ENCODE measurements at regions not wholly inside any gene's neighbourhood (a gene's known extent, or its start where the extent isn't known, plus 50 kb on each side); places are given as distances from the start of the nearest gene placed in this dataset.
A peak's percentile ranks its signal among the peaks of the same experiment; 100 is the strongest.

- no peak for DNase-seq
Measured at GRCh38 chr2:147646818-147647468, 197.9 kb upstream of the ACVR2A start.

- DNase-seq, result no peak
Measured at GRCh38 chr2:147644491-147644890, 200.3 kb upstream of the ACVR2A start.

GRCh38 chr2:147642765-147643164 lies 202.1 kb upstream of the ACVR2A start:
- no peak for DNase-seq

- no peak for DNase-seq
Measured at GRCh38 chr2:147641651-147642050, 203.2 kb upstream of the ACVR2A start.

- no peak for DNase-seq
Measured at GRCh38 chr2:147639891-147640290, 204.9 kb upstream of the ACVR2A start.

- DNase-seq, result no peak
Measured at GRCh38 chr2:147639386-147639785, 205.4 kb upstream of the ACVR2A start.

- no peak for DNase-seq
Measured at GRCh38 chr2:147636886-147637285, 207.9 kb upstream of the ACVR2A start.

GRCh38 chr2:147636238-147636882 lies 208.5 kb upstream of the ACVR2A start:
- DNase-seq, result peak; percentile 71

- DNase-seq, result no peak
Measured at GRCh38 chr2:147634826-147635225, 210.0 kb upstream of the ACVR2A start.

- peak; percentile 3 for DNase-seq
Measured at GRCh38 chr2:147632198-147632597, 212.6 kb upstream of the ACVR2A start.

- no peak for DNase-seq
Measured at GRCh38 chr2:147631294-147631693, 213.5 kb upstream of the ACVR2A start.

- no peak for DNase-seq
Measured at GRCh38 chr2:147630585-147630984, 214.2 kb upstream of the ACVR2A start.

GRCh38 chr2:147628971-147629421 lies 215.8 kb upstream of the ACVR2A start:
- peak; percentile 11 for DNase-seq

- DNase-seq, result no peak
Measured at GRCh38 chr2:147623328-147623727, 221.5 kb upstream of the ACVR2A start.

- no peak for DNase-seq
Measured at GRCh38 chr2:147621656-147622197, 223.1 kb upstream of the ACVR2A start.

- no peak for DNase-seq
Measured at GRCh38 chr2:147619808-147620207, 225.0 kb upstream of the ACVR2A start.

GRCh38 chr2:147615726-147616125 lies 229.1 kb upstream of the ACVR2A start:
- DNase-seq, result no peak

GRCh38 chr2:147614979-147615470 lies 229.8 kb upstream of the ACVR2A start:
- DNase-seq, result no peak

- DNase-seq, result no peak
Measured at GRCh38 chr2:147614471-147614870, 230.4 kb upstream of the ACVR2A start.

- no peak for DNase-seq
Measured at GRCh38 chr2:147610496-147611040, 234.3 kb upstream of the ACVR2A start.

- DNase-seq, result no peak
Measured at GRCh38 chr2:147609301-147609700, 235.5 kb upstream of the ACVR2A start.

GRCh38 chr2:147607379-147607778 lies 237.4 kb upstream of the ACVR2A start:
- no peak for DNase-seq

- DNase-seq, result no peak
Measured at GRCh38 chr2:147603876-147604275, 241.0 kb upstream of the ACVR2A start.

- no peak for DNase-seq
Measured at GRCh38 chr2:147603447-147603846, 241.4 kb upstream of the ACVR2A start.
